ENCODE measurements at regions not wholly inside any gene's neighbourhood (a gene's known extent, or its start where the extent isn't known, plus 50 kb on each side); places are given as distances from the start of the nearest gene placed in this dataset.

GRCh38 chr9:14508884-14509283 is 184.3 kb downstream of the ZDHHC21 start:
- TF ChIP-seq, protein P1, sequence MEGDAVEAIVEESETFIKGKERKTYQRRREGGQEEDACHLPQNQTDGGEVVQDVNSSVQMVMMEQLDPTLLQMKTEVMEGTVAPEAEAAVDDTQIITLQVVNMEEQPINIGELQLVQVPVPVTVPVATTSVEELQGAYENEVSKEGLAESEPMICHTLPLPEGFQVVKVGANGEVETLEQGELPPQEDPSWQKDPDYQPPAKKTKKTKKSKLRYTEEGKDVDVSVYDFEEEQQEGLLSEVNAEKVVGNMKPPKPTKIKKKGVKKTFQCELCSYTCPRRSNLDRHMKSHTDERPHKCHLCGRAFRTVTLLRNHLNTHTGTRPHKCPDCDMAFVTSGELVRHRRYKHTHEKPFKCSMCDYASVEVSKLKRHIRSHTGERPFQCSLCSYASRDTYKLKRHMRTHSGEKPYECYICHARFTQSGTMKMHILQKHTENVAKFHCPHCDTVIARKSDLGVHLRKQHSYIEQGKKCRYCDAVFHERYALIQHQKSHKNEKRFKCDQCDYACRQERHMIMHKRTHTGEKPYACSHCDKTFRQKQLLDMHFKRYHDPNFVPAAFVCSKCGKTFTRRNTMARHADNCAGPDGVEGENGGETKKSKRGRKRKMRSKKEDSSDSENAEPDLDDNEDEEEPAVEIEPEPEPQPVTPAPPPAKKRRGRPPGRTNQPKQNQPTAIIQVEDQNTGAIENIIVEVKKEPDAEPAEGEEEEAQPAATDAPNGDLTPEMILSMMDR (conservative IDR thresholded peaks at IDR 0.05; ENCODE audit: low read depth, low read length) = no peak
- no peak for TF ChIP-seq EZH2 (IDR thresholded peaks at IDR 0.05; ENCODE audit: borderline replicate concordance, low read depth, low read length, poor library complexity, severe bottlenecking)
